ENCODE measurements at regions not wholly inside any gene's neighbourhood (a gene's known extent, or its start where the extent isn't known, plus 50 kb on each side); places are given as distances from the start of the nearest gene placed in this dataset.

DNA sequence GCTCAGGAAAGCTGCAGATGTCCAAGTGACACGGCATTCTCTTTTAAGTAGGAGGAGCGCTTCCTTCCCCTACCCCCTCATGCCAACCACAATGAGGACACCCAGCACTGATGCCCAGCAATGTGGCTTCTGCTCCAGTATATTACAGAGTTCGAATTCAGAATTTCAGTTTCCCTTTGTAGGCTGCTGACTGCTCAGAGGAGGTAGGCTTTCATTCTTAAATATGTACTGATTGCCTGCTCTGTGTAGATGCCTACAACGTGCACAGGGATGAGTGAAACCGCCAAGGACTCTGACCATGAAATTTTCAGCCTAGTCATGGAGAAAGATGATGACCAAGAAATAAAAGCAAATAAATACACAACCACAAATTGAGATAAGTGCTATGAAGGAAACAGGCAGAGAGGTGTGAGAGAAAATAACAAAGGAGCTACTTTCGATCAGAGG, 50.9 kb upstream of the TNFAIP3 start:
- Mint-ChIP-seq H3K27ac (ENCODE audit: unreplicated experiment) (no peak overlapping the region), H3K27me3 (ENCODE audit: insufficient read depth, unreplicated experiment) (no peaks in the 10 kb centered on the region), H3K36me3 (ENCODE audit: insufficient read depth, unreplicated experiment) (no peaks in the 10 kb centered on the region), H3K4me1 (ENCODE audit: low read depth, unreplicated experiment) (peaks cover 10% of the 10 kb centered on the region), H3K4me3 (ENCODE audit: unreplicated experiment) (no peak overlapping the region), H3K9me3 (ENCODE audit: unreplicated experiment) (no peaks in the 10 kb centered on the region)
- CTCF ChIA-PET = no interaction called here
- Histone ChIP-seq H3K4me3 (ENCODE audit: low read depth, low read length) (no peak overlapping the region), H3K4me1 (peaks cover 6% of the 10 kb centered on the region; the same call in 1 of the 2 replicates), H3K9me3 (no peaks in the 10 kb centered on the region), H3K36me3 (ENCODE audit: control insufficient read depth, insufficient read depth, low read length) (no peaks in the 10 kb centered on the region), H3K27me3 (replicated peaks; ENCODE audit: control insufficient read depth, insufficient read depth, low read length) (no peaks in the 10 kb centered on the region)
- POLR2A ChIA-PET = no interaction called here
- no peak for DNase-seq
- no TSS peak for BruUV-seq (replicated peaks)
- TF ChIP-seq, protein P1, sequence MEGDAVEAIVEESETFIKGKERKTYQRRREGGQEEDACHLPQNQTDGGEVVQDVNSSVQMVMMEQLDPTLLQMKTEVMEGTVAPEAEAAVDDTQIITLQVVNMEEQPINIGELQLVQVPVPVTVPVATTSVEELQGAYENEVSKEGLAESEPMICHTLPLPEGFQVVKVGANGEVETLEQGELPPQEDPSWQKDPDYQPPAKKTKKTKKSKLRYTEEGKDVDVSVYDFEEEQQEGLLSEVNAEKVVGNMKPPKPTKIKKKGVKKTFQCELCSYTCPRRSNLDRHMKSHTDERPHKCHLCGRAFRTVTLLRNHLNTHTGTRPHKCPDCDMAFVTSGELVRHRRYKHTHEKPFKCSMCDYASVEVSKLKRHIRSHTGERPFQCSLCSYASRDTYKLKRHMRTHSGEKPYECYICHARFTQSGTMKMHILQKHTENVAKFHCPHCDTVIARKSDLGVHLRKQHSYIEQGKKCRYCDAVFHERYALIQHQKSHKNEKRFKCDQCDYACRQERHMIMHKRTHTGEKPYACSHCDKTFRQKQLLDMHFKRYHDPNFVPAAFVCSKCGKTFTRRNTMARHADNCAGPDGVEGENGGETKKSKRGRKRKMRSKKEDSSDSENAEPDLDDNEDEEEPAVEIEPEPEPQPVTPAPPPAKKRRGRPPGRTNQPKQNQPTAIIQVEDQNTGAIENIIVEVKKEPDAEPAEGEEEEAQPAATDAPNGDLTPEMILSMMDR (IDR thresholded peaks at IDR 0.05; ENCODE audit: insufficient read depth in 1 of 2, low read depth in 1 of 2, low read length in 1 of 2, severe bottlenecking in 1 of 2, unreplicated experiment in 1 of 2) = no peak
- intact Hi-C loops (cut with micrococcal nuclease; ENCODE audit: unreplicated experiment) = no loop called here

GRCh38 chr6:137816688-137817618, 50.1 kb upstream of the TNFAIP3 start:
- DNase-seq = no peak
- no peaks in the 10 kb centered on the region for H3K36me3 ChIP-seq (ENCODE audit: control insufficient read depth, insufficient read depth, low read length)
- intact Hi-C loops (cut with micrococcal nuclease; ENCODE audit: unreplicated experiment) = no loop called here
- H3K4me3 Mint-ChIP-seq (ENCODE audit: unreplicated experiment) = no peak overlapping the region
- H3K36me3 Mint-ChIP-seq (ENCODE audit: insufficient read depth, unreplicated experiment) = no peaks in the 10 kb centered on the region
- TF ChIP-seq, protein P1 (IDR thresholded peaks at IDR 0.05; ENCODE audit: insufficient read depth in 1 of 2, low read depth in 1 of 2, low read length in 1 of 2, severe bottlenecking in 1 of 2, unreplicated experiment in 1 of 2) = no peak
- H3K27ac Mint-ChIP-seq (ENCODE audit: unreplicated experiment) = no peak overlapping the region
- ChIA-PET CTCF (no interaction called here), POLR2A (no interaction called here)
- H3K4me1 ChIP-seq = peaks cover 3% of the 10 kb centered on the region; the same call in 1 of the 2 replicates
- H3K27me3 Mint-ChIP-seq (ENCODE audit: insufficient read depth, unreplicated experiment) = no peaks in the 10 kb centered on the region
- peaks cover 2% of the 10 kb centered on the region for H3K4me1 Mint-ChIP-seq (ENCODE audit: low read depth, unreplicated experiment)
- no peak overlapping the region for H3K4me3 ChIP-seq (ENCODE audit: low read depth, low read length)
- no peaks in the 10 kb centered on the region for H3K9me3 Mint-ChIP-seq (ENCODE audit: unreplicated experiment)
- H3K27me3 ChIP-seq (replicated peaks; ENCODE audit: control insufficient read depth, insufficient read depth, low read length) = no peaks in the 10 kb centered on the region
- no peaks in the 10 kb centered on the region for H3K9me3 ChIP-seq
- BruUV-seq (replicated peaks) = no TSS peak

Data from Caco-2 (cell line).